A673 (cell line): ENCODE measurements at regions not wholly inside any gene's neighbourhood (a gene's known extent, or its start where the extent isn't known, plus 50 kb on each side); places are given as distances from the start of the nearest gene placed in this dataset.

Source experiments
- EZH2 ChIP-seq: fragments of 200-600 bp; sonication (generic); IDR thresholded peaks from 2 replicates; pipeline ENCODE4 v1.6.1; 2017; ENCODE audit warnings: borderline replicate concordance, low read depth, mild to moderate bottlenecking, mixed read lengths, antibody characterized with exemption, low read length; ENCODE audit not compliant: poor library complexity, severe bottlenecking
- TF ChIP-seq, protein P1 (sequence below): fragments of 300-800, 200-600 bp; sonication (generic); conservative IDR thresholded peaks from 2 replicates; pipeline ENCODE4 v1.5.1; 2017; ENCODE audit warnings: low read depth, mild to moderate bottlenecking, antibody characterized with exemption, low read length, moderate library complexity, mixed read lengths

DNA sequence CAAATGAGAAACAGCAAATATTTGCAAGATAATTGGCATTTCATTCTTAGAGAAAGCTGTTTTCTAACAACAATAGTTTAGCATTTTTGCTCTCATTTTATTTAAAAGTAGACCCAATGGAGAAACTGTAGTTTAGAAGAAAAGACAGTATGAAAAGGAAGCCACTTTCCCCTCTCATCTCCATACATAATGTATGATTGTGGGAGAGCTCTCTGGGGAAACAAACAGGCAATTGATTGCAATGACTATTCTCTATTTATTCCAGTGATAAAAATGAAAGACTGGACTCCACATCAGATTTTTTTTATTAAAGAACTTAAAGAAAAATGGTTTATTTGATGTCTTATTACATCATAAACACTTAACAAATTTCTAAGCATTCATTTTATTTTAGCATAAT lies 116.8 kb upstream of the SASH1 start:
- TF ChIP-seq, protein P1, sequence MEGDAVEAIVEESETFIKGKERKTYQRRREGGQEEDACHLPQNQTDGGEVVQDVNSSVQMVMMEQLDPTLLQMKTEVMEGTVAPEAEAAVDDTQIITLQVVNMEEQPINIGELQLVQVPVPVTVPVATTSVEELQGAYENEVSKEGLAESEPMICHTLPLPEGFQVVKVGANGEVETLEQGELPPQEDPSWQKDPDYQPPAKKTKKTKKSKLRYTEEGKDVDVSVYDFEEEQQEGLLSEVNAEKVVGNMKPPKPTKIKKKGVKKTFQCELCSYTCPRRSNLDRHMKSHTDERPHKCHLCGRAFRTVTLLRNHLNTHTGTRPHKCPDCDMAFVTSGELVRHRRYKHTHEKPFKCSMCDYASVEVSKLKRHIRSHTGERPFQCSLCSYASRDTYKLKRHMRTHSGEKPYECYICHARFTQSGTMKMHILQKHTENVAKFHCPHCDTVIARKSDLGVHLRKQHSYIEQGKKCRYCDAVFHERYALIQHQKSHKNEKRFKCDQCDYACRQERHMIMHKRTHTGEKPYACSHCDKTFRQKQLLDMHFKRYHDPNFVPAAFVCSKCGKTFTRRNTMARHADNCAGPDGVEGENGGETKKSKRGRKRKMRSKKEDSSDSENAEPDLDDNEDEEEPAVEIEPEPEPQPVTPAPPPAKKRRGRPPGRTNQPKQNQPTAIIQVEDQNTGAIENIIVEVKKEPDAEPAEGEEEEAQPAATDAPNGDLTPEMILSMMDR, result no peak
- TF ChIP-seq EZH2, result no peak
